K562 (cell line): ENCODE measurements at regions not wholly inside any gene's neighbourhood (a gene's known extent, or its start where the extent isn't known, plus 50 kb on each side); places are given as distances from the start of the nearest gene placed in this dataset.
A peak's percentile ranks its signal among the peaks of the same experiment; 100 is the strongest.

Source experiments
- CHD7 ChIP-seq: fragments of 200-600 bp; sonication (generic); IDR thresholded peaks from one replicate; pipeline ENCODE4 v1.6.1; 2012; ENCODE audit warnings: mild to moderate bottlenecking, low read depth, low read length, inconsistent platforms
- CUX1 ChIP-seq: fragments of 200-800 bp; sonication (Bioruptor generic); IDR thresholded peaks from 2 replicates; pipeline ENCODE4 v1.6.1; 2016; ENCODE audit warnings: missing genetic modification characterization, missing compliant biosample characterization
- ESRRB ChIP-seq: fragments of 250-450 bp; sonication (Bioruptor Pico); IDR thresholded peaks from 2 replicates; pipeline ENCODE4 v1.5.0; 2020; ENCODE audit warnings: mild to moderate bottlenecking, moderate library complexity, borderline replicate concordance
- KAT2B ChIP-seq: IDR thresholded peaks from one replicate; pipeline ENCODE4 v1.6.1; 2012; ENCODE audit warnings: low read depth, mild to moderate bottlenecking, control low read depth, inconsistent platforms, low read length, moderate library complexity
- MAFF ChIP-seq: IDR thresholded peaks from 2 replicates; pipeline ENCODE4 v1.6.1; 2012; ENCODE audit warnings: low read length, improper control_type of control experiment
- SAFB2 ChIP-seq: fragments of 200-400 bp; formaldehyde crosslinking; IDR thresholded peaks from 2 replicates; pipeline ENCODE4 v1.6.1; 2018; ENCODE audit warnings: borderline replicate concordance, low read length, low read depth, moderate library complexity; ENCODE audit not compliant: severe bottlenecking
- XRCC5 ChIP-seq: fragments of 200-400 bp; formaldehyde crosslinking; IDR thresholded peaks from 2 replicates; pipeline ENCODE4 v1.6.1; 2017; ENCODE audit warnings: low read depth, mild to moderate bottlenecking, low read length
- ZNF174 ChIP-seq: fragments of 250-450 bp; sonication (Bioruptor Pico); IDR thresholded peaks from 2 replicates; pipeline ENCODE4 v1.4.0; 2020; ENCODE audit warnings: mild to moderate bottlenecking
- ZNF316 ChIP-seq: fragments of 450-650 bp; IDR thresholded peaks from 2 replicates; pipeline ENCODE4 v1.6.1; 2016
- ZNF668 ChIP-seq: fragments of 250-450 bp; sonication (Bioruptor Pico); IDR thresholded peaks from 2 replicates; pipeline ENCODE4 v1.8.0; 2022; ENCODE audit warnings: mild to moderate bottlenecking, inconsistent platforms

DNA sequence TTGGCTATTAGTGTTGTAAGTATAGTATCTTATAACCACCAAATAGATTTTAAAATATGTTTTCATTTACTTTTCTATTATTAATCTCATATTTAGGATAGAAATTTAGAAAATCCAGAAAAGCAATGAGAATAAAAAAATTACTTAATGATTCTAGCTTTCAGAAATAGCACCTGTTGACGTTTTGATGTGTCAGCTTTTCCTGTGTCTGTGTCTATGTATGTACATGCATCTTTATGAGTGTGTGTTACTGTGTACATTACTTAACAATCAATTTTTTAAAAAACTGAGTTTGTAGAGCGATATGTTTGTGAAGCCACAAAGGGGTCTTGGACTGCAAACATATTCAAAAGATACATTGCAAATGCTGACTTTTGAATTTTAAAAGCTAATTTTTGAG is 526.9 kb downstream of the BCKDHB start (continued):
- no peak for TF ChIP-seq CHD7
- TF ChIP-seq ESRRB (CRISPR knock-in tag), result no peak
- no peak for TF ChIP-seq CUX1 (CRISPR knock-in tag)
- no peak for TF ChIP-seq KAT2B
- TF ChIP-seq MAFF, result peak; percentile 59
- no peak for TF ChIP-seq SAFB2
- TF ChIP-seq ZNF316, result peak; percentile 44; the same call in 1 of the 2 replicates
- no peak for TF ChIP-seq ZNF668 (CRISPR knock-in tag)
- no peak for TF ChIP-seq XRCC5
- no peak for TF ChIP-seq ZNF174 (CRISPR knock-in tag)
